ENCODE measurements at regions not wholly inside any gene's neighbourhood (a gene's known extent, or its start where the extent isn't known, plus 50 kb on each side); places are given as distances from the start of the nearest gene placed in this dataset.

GRCh38 chr3:154801729-154802128 lies 278.4 kb upstream of the MME start:
- DNase-seq: no peak

- no peak for DNase-seq
Observed at GRCh38 chr3:154799800-154800199, 280.3 kb upstream of the MME start.

- no peak for DNase-seq
Observed at GRCh38 chr3:154795582-154795981, 284.5 kb upstream of the MME start.

GRCh38 chr3:154794814-154795445 lies 285.2 kb upstream of the MME start:
- no peak for DNase-seq

- no peak for DNase-seq
Observed at GRCh38 chr3:154794391-154794790, 285.7 kb upstream of the MME start.

GRCh38 chr3:154792828-154793227 lies 287.3 kb upstream of the MME start:
- DNase-seq: no peak

GRCh38 chr3:154791611-154792010 lies 288.5 kb upstream of the MME start:
- DNase-seq: no peak

- DNase-seq: no peak
Observed at GRCh38 chr3:154786724-154787123, 293.4 kb upstream of the MME start.

- no peak for DNase-seq
Observed at GRCh38 chr3:154783521-154783931, 296.6 kb upstream of the MME start.

- DNase-seq: no peak
Observed at GRCh38 chr3:154783061-154783460, 297.1 kb upstream of the MME start.

GRCh38 chr3:154782151-154782550 lies 298.0 kb upstream of the MME start:
- DNase-seq: no peak

GRCh38 chr3:154781595-154781994 lies 298.5 kb upstream of the MME start:
- no peak for DNase-seq

- no peak for DNase-seq
Observed at GRCh38 chr3:154780263-154780662, 299.9 kb upstream of the MME start.

- DNase-seq: no peak
Observed at GRCh38 chr3:154779571-154779970, 300.5 kb upstream of the MME start.

- DNase-seq: no peak
Observed at GRCh38 chr3:154778057-154778456, 302.1 kb upstream of the MME start.

GRCh38 chr3:154776549-154777225 lies 303.4 kb upstream of the MME start:
- no peak for DNase-seq

GRCh38 chr3:154775821-154776548 lies 304.1 kb upstream of the MME start:
- no peak for DNase-seq

GRCh38 chr3:154766765-154767503 lies 313.2 kb upstream of the MME start:
- DNase-seq: no peak

- DNase-seq: no peak
Observed at GRCh38 chr3:154764856-154765640, 315.1 kb upstream of the MME start.

- no peak for DNase-seq
Observed at GRCh38 chr3:154762486-154762885, 317.6 kb upstream of the MME start.

- no peak for DNase-seq
Observed at GRCh38 chr3:154759966-154760365, 320.2 kb upstream of the MME start.

- peak; percentile 28 for DNase-seq
Observed at GRCh38 chr3:154758109-154758868, 321.8 kb upstream of the MME start.
